Panc1 (cell line): ENCODE measurements at regions not wholly inside any gene's neighbourhood (a gene's known extent, or its start where the extent isn't known, plus 50 kb on each side); places are given as distances from the start of the nearest gene placed in this dataset.

ENCODE experiments used
- ATAC-seq: fragments of 200-7000 bp; cut with Tn5 transposase; 2 replicates; pipeline ENCODE4 v1.9.1; 2020; ENCODE audit warnings: mild to moderate bottlenecking, moderate library complexity
- BruUV-seq: library from RNA; stranded (reverse); fragments of 400-500 nt; replicated peaks from 2 replicates; lab custom pipeline; 2021; lab: Mats Ljungman, UMichigan
- CTCF ChIA-PET: fragments of 300-600 bp; sonication (Branson Sonifier 250); formaldehyde crosslinking; loops from one replicate; lab custom pipeline; 2022; ENCODE audit warnings: antibody characterized with exemption; lab: Charles Lee
- POLR2A ChIA-PET: fragments of 300-600 bp; sonication (Branson Sonifier 250); formaldehyde crosslinking; loops from one replicate; lab custom pipeline; 2022; ENCODE audit warnings: antibody characterized with exemption; lab: Charles Lee
- DNase-seq: peaks from one replicate; pipeline ENCODE4 v3.0.0-alpha.2; 2010; ENCODE audit warnings: low read depth, low spot score
- H3K27ac ChIP-seq: 2 replicates; pipeline ENCODE4 v1.5.1; 2011; ENCODE audit warnings: mild to moderate bottlenecking, low read length, inconsistent platforms
- H3K27me3 ChIP-seq: fragments of 200-500 bp; sonication (Bioruptor generic); 2 replicates; pipeline ENCODE4 v1.6.0; 2014; ENCODE audit warnings: low read length, inconsistent platforms; ENCODE audit not compliant: control insufficient read depth, insufficient read depth
- H3K36me3 ChIP-seq: fragments of 200-500 bp; sonication (Bioruptor generic); 2 replicates; pipeline ENCODE4 v1.5.1; 2014; ENCODE audit warnings: inconsistent platforms, mild to moderate bottlenecking, low read length, moderate library complexity; ENCODE audit not compliant: control insufficient read depth, insufficient read depth
- H3K4me1 ChIP-seq: 2 replicates; pipeline ENCODE4 v1.5.1; 2011; ENCODE audit warnings: inconsistent platforms, mild to moderate bottlenecking, low read length, moderate library complexity; ENCODE audit not compliant: control insufficient read depth, insufficient read depth
- H3K4me3 ChIP-seq, 2 experiments: 2 replicates each; pipeline ENCODE4 v1.5.1; 2011 to 2012; ENCODE audit warnings: low read depth in 2 of 2, low read length in 2 of 2, mild to moderate bottlenecking in 2 of 2, inconsistent platforms in 1 of 2, moderate library complexity in 1 of 2
- H3K9me3 ChIP-seq: fragments of 200-500 bp; sonication (Bioruptor generic); 2 replicates; pipeline ENCODE4 v1.5.1; 2014; ENCODE audit warnings: low read depth, mild to moderate bottlenecking, inconsistent platforms, low read length, moderate library complexity; ENCODE audit not compliant: control insufficient read depth, insufficient read depth
- CTCF ChIP-seq: fragments of 450-650 bp; IDR thresholded peaks from 2 replicates; pipeline ENCODE4 v1.5.1; 2017; ENCODE audit warnings: mild to moderate bottlenecking
- POLR2AphosphoS5 ChIP-seq: IDR thresholded peaks from 2 replicates; pipeline ENCODE4 v1.6.1; 2012; ENCODE audit warnings: mild to moderate bottlenecking, low read depth, low read length, moderate library complexity
- REST ChIP-seq, 2 experiments: IDR thresholded peaks; 2 replicates each; pipeline ENCODE4 v1.6.1; 2011 to 2012; ENCODE audit warnings: low read depth in 2 of 2, control low read depth in 1 of 2, low read length in 1 of 2, mild to moderate bottlenecking in 1 of 2, moderate library complexity in 1 of 2; ENCODE audit not compliant: insufficient read depth in 1 of 2
- SIN3A ChIP-seq: IDR thresholded peaks from 2 replicates; pipeline ENCODE4 v1.6.1; 2012; ENCODE audit warnings: low read depth, mild to moderate bottlenecking, low read length, moderate library complexity, borderline replicate concordance; ENCODE audit not compliant: insufficient read depth
- TCF7L2 ChIP-seq: IDR thresholded peaks from 2 replicates; pipeline ENCODE4 v1.6.1; 2011; ENCODE audit warnings: mild to moderate bottlenecking, low read depth, low read length, inconsistent platforms
- in situ Hi-C: cut with HindIII; loops from 2 replicates; pipeline ENCODE4 v1.10.0; 2016; ENCODE audit warnings: low sequenced_read_pairs, low pct_unique_long_range_greater_than_20kb
- intact Hi-C: fragments of 100-400 bp; cut with micrococcal nuclease; formaldehyde crosslinking; loops from one replicate; pipeline ENCODE4 v1.10.0; 2022; ENCODE audit not compliant: unreplicated experiment

DNA sequence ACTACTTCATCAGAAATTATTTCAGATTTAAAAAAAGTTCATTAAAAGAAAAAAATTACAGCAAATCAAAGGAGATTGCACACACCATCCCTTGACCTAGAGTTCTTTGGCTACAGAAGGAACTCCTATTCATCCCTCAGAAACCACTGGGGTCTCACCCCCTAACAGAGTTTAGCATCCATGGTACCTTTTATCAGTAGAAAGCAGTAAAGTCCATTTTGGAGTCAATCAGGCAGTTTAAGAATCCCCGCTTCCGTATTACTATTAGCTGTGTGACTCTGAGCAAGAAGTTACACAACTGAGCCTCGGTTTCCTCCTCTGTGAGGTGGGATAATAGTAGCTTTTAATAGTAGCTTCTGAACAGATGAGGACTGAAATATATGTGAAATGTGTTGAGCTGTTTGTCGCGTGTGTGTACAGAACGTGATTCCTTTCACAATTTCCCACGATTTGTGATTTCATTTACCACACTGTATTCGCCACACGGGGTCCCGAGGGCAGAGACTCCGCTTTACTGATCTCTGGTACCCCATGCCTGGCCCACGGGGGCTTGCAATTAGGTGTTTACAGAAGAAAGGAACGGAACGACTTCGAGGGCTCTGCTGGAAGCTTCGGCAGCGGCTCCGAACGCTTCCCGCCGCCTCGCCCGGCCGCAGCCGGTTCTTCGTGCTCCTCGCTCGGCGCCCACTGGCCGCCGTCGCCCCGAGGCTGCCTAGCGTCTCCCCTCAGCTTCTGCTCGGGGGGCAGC, 72.5 kb upstream of the ZBED5 start:
- Histone ChIP-seq H3K27ac (peak overlapping the region; percentile 98), H3K9me3 (no peaks in the 10 kb centered on the region), H3K36me3 (no peaks in the 10 kb centered on the region), H3K27me3 (no peaks in the 10 kb centered on the region), H3K4me3 (peak overlapping the region; percentile 57 to 75), H3K4me1 (peaks cover 71% of the 10 kb centered on the region)
- in situ Hi-C loops (no loop called here), intact Hi-C loops (loop anchor here (5.0 kb wide), 1 partner anchor 857 kb away; no protein-coding TSS in a partner anchor)
- CTCF ChIA-PET, result interaction anchor here (0.8 to 2.4 kb wide), 5 partner anchors 49 to 138 kb away, joined by 3 to 13 read pairs (median 3); partner anchors contain the start of genes EIF4G2 and ZBED5
- POLR2A ChIA-PET, result interaction anchor here (0.9 to 2.3 kb wide), 5 partner anchors 23 to 735 kb away, joined by 3 to 17 read pairs (median 7); partner anchors contain the start of genes EIF4G2 and ZBED5
- DNase-seq (no peak), ATAC-seq (no peak)
- BruUV-seq, result no TSS peak
- TF ChIP-seq POLR2AphosphoS5 (no peak), SIN3A (no peak), REST (IDR thresholded peaks at IDR 0.05; ENCODE audit: insufficient read depth in 1 of 2, low read depth in 2 of 2, low read length in 1 of 2) (no peak), TCF7L2 (no peak; the same call in 1 of the 2 replicates), CTCF (no peak)

DNA sequence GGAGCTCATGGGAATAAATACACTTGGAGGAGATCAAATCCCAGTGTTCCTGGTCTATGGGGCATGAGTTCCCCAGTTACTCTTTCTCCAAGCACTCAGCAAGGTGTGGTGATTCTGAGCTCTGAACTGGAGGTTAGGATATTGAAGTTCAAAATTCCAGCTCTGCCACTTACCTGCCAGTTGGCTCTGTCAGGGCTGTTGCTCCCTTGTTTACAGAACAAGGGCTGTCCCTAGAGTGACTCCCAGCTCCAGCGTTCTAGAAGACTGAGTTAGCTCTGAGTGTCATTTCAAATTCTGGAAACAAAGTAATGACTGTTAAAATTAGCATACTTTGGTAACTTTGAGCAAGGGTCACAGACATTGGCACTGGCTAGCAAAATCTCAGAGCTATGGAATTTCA, 69.7 kb upstream of the ZBED5 start:
- BruUV-seq, result no TSS peak
- peak overlapping the region; percentile 98 for H3K27ac ChIP-seq
- POLR2A ChIA-PET, result interaction anchor here (0.8 to 1.9 kb wide), 4 partner anchors 69 to 119 kb away, joined by 4 to 11 read pairs (median 4); partner anchors contain the start of genes EIF4G2 and ZBED5
- TF ChIP-seq TCF7L2 (no peak), REST (IDR thresholded peaks at IDR 0.05; ENCODE audit: insufficient read depth in 1 of 2, low read depth in 2 of 2, low read length in 1 of 2) (no peak)
- no peaks in the 10 kb centered on the region for H3K36me3 ChIP-seq
- H3K27me3 ChIP-seq, result no peaks in the 10 kb centered on the region
- CTCF ChIA-PET, result interaction anchor here (0.7 to 1.6 kb wide), 2 partner anchors 26 to 28 kb away, joined by 3 to 6 read pairs; no protein-coding TSS in a partner anchor
- H3K4me3 ChIP-seq, result no peak overlapping the region
- no peak for DNase-seq
- intact Hi-C loops (loop anchor here (5.0 kb wide), 1 partner anchor 120 kb away; the partner anchor contains the start of gene EIF4G2), in situ Hi-C loops (no loop called here)
- peaks cover 64% of the 10 kb centered on the region for H3K4me1 ChIP-seq
- no peaks in the 10 kb centered on the region for H3K9me3 ChIP-seq
- ATAC-seq, result no peak
